ENCODE measurements at regions not wholly inside any gene's neighbourhood (a gene's known extent, or its start where the extent isn't known, plus 50 kb on each side); places are given as distances from the start of the nearest gene placed in this dataset.

GRCh38 chr4:26083987-26084386, 170.0 kb downstream of the SMIM20 start:
- TF ChIP-seq CTCF (IDR thresholded peaks at IDR 0.05; ENCODE audit: low read depth, low read length, missing input control) (no peak), MAX (IDR thresholded peaks at IDR 0.05) (no peak), SP1 (IDR thresholded peaks at IDR 0.05) (no peak), ATF3 (IDR thresholded peaks at IDR 0.05) (no peak), GABPA (IDR thresholded peaks at IDR 0.05 in 1 of 2, conservative IDR thresholded peaks at IDR 0.05 in 1 of 2) (no peak), REST (IDR thresholded peaks at IDR 0.05) (no peak), ZBTB33 (IDR thresholded peaks at IDR 0.05) (no peak)

Measured in liver (tissue), 3 donors.